ENCODE measurements at regions not wholly inside any gene's neighbourhood (a gene's known extent, or its start where the extent isn't known, plus 50 kb on each side); places are given as distances from the start of the nearest gene placed in this dataset.
"Not testable (repeated sequence)": the region's sequence is repeated elsewhere in the genome, so short reads cannot be mapped to it uniquely, and the experiment has no call there.

DNA sequence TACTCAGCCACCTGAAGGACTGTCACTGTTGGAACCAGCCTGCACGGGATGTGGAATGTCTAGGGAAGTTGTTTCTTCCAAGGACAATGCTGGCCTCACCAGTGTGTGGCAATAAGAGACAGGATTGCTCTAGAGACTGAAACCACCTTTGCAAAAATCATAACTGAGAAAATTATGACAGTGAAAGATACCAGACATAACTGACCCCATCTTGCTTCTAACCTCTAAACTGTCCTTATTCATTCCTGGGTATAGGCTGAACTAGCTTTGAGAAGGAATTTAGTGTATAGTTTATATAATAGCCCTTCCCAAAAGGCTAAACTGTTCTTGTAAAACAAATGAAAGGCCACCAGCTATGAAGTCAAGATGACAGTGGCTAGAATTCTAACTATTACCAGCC lies 83.6 kb downstream of the IER5 start:
- DNase-seq, result no peak

DNA sequence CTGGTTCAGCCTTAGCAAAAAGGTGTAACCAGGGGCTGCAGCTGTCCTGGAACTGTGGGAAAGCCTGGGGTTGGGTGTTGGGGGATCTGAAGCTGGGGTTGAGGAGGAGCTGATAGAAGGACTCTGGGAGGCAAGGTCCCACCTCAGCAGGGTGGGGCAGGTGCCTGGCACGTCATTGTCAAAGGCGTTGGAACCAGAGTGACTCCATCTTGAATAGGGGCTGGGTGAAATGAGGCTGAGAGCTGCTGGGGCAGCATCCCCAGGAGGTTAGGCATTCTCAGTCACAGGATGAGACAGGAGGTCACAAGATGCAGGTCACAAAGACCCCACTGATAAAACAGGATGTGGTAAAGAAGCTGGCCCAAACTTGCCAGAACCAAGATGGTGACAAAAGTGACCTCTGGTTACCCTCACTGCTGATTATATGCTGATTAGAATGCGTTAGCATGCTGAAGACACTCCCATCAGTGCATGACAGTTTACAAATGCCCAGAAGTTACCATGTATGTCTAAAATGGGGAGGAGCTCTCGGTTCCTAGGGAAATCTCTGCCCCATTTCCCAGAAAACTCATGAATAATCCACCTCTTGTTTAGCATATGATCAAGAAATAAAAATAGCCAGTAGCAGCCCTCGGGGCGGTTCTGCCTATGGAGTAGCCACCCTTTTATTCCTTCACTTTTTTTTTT lies 85.4 kb downstream of the IER5 start:
- no peak for DNase-seq

DNA sequence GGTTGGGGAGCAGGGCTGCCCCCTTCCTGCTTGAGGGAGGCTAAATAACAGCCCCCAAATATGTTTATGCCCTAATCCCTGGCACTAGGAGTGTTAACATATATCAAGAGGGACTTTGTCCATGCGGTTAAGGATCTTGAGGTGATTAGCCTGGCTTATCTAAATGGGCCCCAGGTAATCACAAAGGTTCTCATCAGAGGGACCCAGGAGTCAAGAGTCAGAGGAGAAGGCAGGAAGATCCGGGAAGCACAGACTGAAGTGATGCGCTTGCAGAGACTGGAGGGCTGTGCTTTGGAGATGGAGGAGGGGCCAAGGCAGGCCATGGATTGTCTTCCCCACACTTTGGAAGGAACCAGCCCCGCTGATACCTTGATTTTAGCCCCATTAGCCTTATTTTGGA lies 86.4 kb downstream of the IER5 start:
- DNase-seq, result no peak

DNA sequence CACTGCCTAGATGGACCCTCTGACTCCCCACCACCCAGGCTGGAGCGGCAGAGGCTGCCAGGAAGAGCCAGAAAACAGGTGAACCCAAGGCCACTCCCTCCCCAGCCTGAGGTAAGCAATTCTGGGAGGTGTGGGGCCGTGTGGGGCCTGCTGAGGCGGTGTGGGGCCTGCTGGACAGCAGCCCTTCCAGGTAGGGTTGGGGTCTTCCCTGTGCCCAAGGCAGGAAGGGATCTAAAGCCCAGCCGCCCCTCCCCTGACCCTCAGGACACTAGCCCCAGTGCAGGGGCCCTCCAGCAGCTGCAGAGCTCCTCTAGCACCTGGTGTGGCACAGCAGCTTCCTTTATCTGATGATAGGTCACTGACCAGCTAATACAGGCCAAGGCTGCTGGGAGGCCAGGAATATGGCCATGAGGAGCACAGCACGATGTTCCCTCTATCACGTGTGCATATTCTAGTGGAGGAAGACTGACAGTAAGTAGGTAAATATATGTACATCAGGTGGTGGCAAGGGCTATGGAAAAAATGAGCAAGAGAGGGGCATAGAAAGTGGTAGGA lies 86.9 kb downstream of the IER5 start:
- no peak for DNase-seq

DNA sequence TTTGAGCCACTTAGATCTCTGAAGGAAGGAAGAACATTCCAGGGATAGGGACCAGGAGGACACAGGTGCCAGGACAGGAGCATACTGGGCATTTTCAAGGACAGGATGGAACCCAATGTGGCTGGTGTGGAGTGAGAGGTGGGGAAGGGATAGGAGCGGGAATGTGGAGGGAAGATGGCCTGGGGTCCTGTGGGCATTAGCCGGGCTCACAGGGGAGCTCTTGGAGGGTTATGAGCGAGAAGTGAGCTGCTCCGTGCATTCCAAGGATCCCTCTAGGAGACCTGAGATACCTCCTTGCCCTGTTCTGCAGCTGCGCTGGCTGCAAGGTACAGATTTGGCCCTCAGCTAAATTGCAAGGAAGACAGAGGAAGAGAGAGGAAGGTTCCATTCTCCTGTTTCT lies 87.5 kb downstream of the IER5 start:
- DNase-seq, result no peak

DNA sequence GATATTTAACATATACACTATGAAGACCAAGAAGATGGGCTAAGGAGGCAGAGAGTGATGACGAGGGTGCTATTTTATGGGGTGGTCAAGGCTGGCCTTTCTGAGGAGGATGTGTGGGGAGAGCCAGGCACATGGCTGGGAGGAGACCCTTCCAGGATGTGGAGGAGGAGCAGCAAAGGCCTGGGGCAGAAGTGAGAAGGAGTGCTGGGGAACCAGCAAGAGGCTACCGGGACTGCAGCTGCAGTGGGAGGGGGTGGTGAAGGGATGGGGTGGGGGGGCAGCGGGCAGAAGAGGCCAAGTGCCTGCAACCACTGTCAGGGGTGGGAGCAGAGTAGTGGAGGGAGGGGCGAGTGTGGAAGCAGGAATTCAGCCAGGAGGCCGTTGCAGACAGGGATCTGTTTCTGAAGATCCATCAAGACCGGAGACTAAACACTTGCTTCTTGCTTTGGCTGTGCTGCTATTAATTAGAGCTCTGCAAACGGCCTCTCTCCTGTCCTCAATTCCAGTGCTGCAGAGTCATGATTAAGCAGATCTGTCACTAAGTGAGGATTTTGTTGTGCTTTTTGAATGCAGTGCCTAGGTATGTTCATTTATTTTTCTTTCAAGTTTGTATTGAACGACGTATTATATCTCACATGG lies 89.9 kb downstream of the IER5 start:
- no peak for DNase-seq

DNA sequence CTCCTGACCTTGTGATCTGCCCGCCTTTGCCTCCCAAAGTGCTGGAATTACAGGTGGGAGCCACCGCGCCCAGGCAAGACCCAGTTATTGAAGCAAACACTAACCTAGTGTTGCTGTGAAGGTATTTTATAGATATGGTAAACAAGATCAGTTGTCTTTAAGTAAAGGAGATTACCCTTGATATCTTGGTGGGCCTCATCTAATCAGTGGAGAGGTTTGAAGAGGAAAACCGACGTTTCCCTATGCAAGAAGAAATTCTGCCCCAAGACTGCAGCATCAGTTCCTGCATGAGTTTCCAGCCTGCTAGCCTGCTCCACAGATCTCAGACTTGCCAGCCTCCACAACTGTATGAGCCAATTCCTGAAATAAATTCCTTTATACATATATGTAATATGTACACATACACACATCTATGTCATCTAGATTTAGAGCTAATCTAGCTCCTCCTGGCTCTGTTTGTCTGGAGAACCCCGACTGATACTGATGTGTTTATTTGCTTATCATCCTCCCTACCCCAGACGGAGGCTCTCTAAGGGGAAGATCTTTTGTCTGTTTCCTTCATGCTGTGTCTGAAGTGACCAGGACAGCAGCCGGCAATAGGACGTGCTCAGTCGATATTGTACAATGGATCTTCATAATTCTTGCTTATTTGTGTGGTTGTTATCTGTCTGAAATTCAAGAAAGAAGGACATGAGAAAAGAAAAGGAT lies 90.9 kb downstream of the IER5 start:
- no peak for DNase-seq

DNA sequence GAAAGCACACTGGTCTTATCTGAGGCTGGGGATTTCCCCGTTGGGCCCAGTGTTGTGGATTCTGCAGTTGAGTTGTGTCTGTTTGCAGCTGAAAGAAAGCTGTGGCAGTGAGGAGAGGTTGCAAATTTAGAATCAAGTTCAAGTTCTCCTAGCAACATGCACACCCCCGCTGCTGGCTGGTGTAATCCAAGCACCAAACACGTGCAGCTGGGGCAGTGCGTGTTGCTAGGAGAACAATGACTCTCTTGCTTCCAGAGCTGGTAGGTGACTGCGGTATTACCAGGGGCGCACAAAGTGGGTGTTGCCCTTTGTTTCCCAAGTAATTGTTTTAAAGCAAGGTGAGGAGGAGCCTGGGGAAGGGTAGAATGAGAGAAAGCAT lies 91.5 kb downstream of the IER5 start:
- DNase-seq, result peak; percentile 78

DNA sequence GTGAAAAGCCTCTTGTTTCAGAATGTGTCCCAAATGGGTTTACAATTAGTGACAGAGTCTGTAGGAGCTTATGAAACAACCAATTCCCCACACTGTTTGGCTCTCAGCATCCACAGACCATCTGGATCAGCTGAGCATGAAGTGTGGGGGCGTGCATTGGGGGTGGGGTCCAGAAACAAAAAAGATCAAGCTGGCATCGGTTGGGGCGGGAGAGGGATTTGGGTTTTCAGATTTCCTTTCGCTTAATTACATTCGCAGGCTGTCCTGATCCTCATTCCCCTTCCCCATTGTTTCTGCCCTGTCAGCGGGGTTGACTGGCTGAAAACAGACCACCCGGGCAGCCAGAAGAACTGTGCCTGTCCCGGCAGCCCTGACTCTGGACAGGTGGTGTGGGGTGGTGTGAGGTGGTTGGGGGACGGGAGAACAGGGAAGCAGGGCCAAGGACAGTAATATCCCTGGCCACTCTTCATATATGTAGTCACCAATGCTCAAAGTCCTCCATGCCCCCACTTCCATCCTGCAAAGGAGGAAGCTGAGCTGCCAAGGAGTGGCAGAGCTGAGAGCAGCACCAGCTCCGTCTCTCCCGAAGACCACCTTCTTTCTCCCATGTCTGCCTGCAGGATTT lies 92.0 kb downstream of the IER5 start:
- DNase-seq, result peak; percentile 39

DNA sequence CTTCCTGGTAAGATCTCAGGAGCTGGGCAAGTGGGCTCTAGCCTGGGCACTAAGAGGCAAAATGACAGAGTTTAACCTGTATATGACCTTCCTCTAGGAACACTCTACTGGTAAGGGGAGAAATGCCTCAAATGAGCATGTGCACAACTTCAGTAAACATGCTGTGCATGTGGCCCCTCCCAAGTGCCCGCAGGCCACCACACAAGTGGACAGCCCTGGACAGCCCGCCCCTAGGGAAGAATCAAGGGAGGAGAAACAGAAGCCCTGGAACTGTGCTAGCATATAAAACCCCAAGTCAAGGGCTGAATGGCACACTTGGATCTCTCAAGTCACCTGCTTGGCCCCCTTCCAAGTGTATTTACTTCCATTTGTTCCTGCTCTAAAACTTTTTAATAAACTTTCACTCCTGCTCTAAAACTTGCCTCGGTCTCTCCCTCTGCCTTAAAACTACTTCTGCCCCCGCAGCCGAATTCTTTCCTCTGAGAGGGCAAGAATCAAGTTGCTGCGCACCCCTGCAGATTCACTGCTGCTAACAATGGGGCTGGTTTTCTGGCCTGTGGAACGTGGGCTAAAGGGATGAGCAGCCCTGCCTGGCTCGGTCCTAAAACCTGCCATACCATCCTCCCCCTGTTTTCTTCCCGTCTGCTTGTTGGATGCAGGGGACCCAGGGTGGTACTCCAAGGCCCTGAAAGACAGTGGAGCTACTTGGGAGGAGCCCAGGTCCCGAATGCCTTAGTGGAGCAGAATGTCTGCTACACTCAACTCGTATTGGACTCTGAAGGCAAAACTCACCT lies 93.5 kb downstream of the IER5 start:
- no peak for DNase-seq

DNA sequence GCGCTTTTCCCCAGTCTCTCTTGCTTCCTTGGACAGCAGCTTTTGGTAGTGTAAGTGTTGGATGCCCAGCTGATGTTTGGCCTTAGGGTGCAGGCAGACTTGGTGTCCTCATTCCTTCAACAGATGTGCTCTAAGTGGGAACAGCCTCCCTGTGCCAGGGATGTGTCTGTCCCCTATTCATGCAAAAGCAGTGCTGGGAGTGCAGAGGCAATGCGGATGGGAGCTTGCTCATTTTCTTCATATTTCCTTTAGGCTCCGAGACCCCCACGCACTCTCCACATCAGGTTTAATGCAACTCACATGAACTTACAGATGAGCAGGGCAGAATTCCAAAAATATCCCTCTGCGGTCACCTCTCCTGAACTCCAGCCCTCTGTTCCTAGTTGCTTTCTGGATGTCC lies 96.1 kb downstream of the IER5 start:
- DNase-seq, result no peak

DNA sequence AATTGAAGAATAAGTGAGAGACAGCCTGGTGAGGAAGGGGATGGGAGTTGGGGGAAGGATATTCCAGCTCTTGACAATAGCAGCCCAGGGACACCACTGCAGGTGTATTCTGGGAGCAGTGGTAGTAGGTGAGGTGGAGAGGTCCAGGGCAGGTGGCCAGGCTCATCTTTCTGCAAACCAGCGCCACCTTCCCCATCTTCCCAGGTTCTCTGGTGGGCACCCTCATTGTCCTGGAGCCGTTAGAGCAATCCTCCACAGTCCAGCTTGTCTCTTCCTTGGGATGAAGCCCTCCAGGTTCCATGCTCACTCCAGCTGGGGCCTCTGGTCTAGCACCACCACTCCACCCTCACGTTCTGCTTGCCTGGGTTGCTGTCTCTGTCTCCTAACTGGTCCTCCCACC lies 97.0 kb downstream of the IER5 start:
- DNase-seq, result no peak

DNA sequence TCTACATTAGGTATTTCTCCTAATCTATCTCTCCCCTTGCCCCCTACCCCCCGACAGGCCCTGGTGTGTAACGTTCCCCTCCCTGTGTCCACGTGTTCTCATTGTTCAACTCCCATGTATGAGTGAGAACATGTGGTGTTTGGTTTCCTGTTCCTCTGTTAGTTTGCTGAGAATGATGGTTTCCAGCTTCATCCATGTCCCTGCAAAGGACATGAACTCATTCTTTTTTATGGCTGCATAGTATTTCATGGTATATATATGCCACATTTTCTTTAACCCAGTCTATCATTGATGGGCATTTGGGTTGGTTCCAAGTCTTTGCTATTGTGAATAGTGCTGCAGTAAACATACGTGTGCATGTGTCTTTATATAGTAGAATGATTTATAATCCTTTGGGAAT lies 97.6 kb downstream of the IER5 start:
- DNase-seq, result not testable (repeated sequence)

DNA sequence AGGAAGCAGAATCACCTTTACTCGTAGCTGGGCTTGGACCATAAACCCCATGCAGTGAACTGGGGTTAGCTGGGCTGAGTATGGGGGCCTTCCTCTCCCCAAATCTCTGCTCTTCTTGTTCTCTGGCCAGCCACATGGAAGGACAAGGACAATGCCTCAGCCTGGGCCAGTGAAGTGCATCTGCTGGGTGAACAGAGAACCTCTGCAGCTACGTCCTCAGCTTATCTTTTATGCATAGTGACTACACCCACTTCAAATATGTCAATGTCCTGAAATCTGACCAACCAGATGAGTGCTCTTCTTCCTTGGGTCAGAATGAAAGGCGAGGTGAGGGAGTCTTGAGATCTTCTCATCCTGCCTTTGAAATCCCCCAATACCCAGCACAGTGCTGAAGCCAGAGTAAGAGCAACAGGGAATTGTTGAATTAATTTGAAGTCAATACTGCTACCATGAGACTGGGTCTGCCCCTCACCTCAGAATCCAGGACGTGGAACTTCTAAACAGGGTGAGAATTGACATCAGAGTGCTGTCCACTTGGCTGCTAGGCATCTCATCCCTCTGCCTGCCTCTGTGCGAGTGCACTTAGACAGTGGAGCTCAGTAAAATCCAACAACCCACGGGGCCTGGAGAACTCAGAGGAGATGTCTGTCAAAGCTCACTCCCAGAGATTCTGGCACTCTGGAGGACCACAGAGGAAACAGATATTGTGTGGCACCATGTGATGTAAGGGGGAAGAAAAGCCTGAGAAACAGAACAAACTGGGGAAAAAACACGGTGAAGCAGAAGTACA lies 99.0 kb downstream of the IER5 start:
- no peak for DNase-seq

DNA sequence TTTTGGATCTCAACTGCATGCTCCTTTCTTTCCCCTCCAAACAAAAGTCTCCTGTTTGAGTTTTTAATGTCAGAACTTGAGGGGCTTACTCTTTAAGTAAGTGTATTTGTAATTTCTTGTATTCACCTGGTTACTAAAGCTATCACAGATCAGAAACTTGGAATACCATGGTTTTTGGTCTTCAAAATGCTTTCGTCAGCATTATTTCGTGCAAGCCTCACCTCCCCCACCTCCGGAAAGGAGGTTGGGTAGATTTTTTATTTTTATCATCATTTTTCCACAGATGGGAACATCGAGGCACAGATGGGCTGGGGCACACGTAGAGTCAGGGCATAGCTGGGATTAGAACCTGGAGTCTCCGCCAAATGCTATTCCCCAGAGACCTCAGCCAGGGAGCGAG lies 100.7 kb downstream of the IER5 start:
- no peak for DNase-seq

DNA sequence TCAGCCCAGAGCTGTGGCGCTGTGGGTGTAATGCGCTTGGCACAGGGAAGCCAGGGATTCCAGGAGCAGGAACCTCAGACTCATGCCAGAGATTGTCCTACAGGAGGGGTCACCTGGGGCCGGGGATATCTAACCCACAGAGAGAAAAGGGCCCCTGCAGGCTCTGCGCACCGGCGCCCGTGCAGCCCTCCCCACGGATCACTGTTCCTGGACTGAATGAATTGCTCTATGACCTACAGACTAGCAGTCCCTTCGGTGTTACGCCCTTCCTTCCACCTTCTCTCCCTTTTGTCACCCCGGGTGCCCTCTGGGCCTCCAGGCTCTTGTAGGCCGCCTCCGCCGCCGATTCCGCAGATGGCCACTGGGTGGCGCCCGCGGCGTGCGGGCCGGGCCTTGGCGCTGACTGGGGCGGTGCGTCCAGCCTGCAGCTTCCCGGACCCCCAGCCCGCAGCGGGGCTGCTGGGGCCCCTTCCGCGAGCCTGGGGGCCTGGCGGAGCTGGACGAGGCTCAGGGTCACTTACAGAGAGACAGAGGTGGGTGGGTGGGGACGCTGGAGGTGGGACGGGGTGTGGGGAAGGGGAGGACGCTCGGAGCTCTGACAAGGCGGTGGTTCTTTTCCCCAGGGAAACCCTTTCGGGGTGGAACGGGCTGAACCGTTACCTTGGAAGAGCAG lies 101.3 kb downstream of the IER5 start:
- DNase-seq, result peak; percentile 47

DNA sequence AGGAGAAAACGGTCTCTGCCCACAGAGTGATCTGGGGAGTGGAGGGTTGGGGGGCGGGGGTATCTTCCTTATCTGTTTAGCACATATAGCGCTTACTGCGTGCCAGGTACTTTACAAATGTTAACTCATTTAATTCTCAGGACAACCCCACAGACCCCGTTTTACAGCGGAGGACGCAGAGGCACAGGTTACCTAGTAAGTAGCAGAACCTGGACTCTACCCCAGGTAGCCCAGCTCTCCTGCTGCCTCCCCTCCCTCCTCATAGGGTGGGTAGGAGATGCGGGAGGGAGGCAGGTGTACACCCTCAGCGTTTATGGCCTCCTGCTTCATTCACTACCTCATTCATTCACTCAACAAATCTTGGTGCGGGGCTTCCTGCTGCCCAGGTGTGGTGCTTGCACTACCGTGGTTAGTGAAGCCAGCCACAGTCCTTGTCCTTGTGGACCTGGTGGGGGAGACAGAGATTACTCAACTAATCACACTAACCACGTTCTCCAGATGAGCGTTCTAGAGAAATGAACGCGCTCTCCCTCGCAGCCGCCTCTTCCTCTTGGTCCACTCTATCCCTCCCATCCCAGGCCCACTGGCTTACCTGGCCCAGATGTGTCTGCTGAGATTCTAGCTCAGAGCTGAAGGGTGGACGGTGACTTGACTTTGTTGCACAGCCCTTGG lies 102.0 kb downstream of the IER5 start:
- DNase-seq, result no peak

DNA sequence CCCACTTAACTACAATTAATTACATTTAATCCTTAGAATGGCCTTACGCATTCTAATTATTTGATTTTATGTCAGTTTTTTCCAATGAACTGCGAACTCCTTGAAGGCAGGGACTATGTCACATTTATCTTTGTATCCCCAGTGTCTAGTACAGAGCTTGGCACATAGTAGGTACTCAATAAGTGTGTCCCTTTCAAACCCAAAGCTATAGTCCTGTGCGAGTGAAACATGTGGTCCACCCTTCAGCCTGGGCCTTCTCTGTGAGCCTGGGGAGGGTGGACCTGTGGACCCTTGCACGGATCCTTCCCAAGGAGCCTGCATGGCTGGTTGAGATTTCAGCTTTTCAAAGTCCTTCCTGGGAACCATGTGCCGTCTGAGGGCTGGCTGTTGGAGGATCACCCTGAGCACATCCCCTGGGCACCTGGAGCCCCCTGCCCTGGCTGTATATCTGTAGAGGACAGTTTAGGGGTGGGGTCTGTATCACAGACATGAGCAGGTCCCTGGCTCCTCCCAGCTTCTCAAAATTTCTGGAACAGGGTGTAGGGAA lies 103.1 kb downstream of the IER5 start:
- no peak for DNase-seq

DNA sequence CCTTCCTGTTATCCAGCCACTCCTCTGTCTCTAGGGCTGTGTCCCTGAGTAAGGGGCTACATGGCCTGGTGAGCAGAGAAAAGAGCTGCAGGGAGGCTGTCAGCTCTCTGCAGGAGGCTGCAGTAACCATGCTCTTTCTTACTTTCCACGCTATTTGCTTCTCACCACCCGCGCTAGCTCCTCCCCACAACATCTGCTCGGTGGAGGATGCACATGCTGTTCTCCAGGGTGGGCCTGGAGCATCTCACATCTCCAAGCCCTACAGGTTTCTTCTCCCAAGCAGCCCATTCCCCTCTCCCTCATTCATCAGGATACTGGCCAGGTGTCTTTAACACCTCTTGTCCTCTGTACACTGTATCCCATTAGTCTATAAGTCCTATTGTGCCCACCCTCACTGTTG lies 103.8 kb downstream of the IER5 start:
- DNase-seq, result no peak

DNA sequence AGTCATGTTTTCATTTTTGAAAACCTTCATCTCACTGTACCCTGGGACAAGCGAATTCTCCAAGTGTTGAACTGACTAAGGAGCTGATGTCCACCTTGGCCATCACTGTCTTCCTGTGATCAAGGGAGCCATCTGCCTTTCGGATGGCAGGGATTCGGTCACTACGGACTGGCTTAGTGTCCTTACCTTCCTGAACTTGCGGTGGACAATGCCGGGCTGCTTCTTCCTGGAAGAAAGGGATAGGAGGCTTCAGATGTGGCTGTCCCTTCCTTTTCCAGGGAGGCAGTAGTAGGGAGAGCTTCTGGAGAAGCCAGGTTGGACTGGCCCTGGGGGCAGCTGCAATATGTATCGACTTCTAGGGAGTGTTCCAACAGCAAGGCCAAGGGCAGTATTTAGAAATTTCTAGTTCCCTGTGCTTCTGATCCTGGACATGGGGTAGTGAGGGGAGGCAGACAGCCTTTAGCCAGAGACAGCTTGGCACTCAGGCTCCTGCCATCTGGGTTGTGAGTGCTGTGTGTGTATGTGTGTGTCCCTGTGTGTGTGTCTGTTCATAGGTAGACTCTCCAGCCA lies 114.6 kb downstream of the IER5 start:
- DNase-seq, result no peak

Measured in occipital lobe (tissue), 1 donor.